K562 (cell line): ENCODE measurements at regions not wholly inside any gene's neighbourhood (a gene's known extent, or its start where the extent isn't known, plus 50 kb on each side); places are given as distances from the start of the nearest gene placed in this dataset.

Experiments
- PCBP1 ChIP-seq: fragments of 200-400 bp; formaldehyde crosslinking; IDR thresholded peaks from 2 replicates; pipeline ENCODE4 v1.6.1; 2018; ENCODE audit warnings: mild to moderate bottlenecking, low read depth, low read length; ENCODE audit not compliant: poor library complexity, severe bottlenecking
- TF ChIP-seq, protein P1 (sequence below): fragments of 200-600 bp; sonication (generic); IDR thresholded peaks from one replicate; pipeline ENCODE4 v1.6.1; 2012; ENCODE audit warnings: mild to moderate bottlenecking, low read depth, low read length, inconsistent platforms

GRCh38 chr9:118303216-118303615, 599.0 kb downstream of the TLR4 start (continued):
- TF ChIP-seq, protein P1, sequence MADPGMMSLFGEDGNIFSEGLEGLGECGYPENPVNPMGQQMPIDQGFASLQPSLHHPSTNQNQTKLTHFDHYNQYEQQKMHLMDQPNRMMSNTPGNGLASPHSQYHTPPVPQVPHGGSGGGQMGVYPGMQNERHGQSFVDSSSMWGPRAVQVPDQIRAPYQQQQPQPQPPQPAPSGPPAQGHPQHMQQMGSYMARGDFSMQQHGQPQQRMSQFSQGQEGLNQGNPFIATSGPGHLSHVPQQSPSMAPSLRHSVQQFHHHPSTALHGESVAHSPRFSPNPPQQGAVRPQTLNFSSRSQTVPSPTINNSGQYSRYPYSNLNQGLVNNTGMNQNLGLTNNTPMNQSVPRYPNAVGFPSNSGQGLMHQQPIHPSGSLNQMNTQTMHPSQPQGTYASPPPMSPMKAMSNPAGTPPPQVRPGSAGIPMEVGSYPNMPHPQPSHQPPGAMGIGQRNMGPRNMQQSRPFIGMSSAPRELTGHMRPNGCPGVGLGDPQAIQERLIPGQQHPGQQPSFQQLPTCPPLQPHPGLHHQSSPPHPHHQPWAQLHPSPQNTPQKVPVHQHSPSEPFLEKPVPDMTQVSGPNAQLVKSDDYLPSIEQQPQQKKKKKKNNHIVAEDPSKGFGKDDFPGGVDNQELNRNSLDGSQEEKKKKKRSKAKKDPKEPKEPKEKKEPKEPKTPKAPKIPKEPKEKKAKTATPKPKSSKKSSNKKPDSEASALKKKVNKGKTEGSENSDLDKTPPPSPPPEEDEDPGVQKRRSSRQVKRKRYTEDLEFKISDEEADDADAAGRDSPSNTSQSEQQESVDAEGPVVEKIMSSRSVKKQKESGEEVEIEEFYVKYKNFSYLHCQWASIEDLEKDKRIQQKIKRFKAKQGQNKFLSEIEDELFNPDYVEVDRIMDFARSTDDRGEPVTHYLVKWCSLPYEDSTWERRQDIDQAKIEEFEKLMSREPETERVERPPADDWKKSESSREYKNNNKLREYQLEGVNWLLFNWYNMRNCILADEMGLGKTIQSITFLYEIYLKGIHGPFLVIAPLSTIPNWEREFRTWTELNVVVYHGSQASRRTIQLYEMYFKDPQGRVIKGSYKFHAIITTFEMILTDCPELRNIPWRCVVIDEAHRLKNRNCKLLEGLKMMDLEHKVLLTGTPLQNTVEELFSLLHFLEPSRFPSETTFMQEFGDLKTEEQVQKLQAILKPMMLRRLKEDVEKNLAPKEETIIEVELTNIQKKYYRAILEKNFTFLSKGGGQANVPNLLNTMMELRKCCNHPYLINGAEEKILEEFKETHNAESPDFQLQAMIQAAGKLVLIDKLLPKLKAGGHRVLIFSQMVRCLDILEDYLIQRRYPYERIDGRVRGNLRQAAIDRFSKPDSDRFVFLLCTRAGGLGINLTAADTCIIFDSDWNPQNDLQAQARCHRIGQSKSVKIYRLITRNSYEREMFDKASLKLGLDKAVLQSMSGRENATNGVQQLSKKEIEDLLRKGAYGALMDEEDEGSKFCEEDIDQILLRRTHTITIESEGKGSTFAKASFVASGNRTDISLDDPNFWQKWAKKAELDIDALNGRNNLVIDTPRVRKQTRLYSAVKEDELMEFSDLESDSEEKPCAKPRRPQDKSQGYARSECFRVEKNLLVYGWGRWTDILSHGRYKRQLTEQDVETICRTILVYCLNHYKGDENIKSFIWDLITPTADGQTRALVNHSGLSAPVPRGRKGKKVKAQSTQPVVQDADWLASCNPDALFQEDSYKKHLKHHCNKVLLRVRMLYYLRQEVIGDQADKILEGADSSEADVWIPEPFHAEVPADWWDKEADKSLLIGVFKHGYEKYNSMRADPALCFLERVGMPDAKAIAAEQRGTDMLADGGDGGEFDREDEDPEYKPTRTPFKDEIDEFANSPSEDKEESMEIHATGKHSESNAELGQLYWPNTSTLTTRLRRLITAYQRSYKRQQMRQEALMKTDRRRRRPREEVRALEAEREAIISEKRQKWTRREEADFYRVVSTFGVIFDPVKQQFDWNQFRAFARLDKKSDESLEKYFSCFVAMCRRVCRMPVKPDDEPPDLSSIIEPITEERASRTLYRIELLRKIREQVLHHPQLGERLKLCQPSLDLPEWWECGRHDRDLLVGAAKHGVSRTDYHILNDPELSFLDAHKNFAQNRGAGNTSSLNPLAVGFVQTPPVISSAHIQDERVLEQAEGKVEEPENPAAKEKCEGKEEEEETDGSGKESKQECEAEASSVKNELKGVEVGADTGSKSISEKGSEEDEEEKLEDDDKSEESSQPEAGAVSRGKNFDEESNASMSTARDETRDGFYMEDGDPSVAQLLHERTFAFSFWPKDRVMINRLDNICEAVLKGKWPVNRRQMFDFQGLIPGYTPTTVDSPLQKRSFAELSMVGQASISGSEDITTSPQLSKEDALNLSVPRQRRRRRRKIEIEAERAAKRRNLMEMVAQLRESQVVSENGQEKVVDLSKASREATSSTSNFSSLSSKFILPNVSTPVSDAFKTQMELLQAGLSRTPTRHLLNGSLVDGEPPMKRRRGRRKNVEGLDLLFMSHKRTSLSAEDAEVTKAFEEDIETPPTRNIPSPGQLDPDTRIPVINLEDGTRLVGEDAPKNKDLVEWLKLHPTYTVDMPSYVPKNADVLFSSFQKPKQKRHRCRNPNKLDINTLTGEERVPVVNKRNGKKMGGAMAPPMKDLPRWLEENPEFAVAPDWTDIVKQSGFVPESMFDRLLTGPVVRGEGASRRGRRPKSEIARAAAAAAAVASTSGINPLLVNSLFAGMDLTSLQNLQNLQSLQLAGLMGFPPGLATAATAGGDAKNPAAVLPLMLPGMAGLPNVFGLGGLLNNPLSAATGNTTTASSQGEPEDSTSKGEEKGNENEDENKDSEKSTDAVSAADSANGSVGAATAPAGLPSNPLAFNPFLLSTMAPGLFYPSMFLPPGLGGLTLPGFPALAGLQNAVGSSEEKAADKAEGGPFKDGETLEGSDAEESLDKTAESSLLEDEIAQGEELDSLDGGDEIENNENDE = no peak
- TF ChIP-seq PCBP1 = no peak
